Activated CD4-positive, alpha-beta T cell treated with anti-CD3 and anti-CD28 coated beads, Interleukin-10, Interleukin-2, amounts not matched to agents 100 ng/mL and 50 ng/mL, durations not matched to agents 16 hours and 8 hours (primary cell): ENCODE measurements at regions not wholly inside any gene's neighbourhood (a gene's known extent, or its start where the extent isn't known, plus 50 kb on each side); places are given as distances from the start of the nearest gene placed in this dataset.
"Not testable (repeated sequence)": the region's sequence is repeated elsewhere in the genome, so short reads cannot be mapped to it uniquely, and the experiment has no call there.

ENCODE experiments used
- DNase-seq: peaks from one replicate; pipeline ENCODE4 v3.0.0-alpha.2; 2020

- DNase-seq = not testable (repeated sequence)
Measured at GRCh38 chr22:22052548-22053139, 70.1 kb upstream of the TOP3B start.

- DNase-seq = not testable (repeated sequence)
Measured at GRCh38 chr22:22051032-22051431, 68.4 kb upstream of the TOP3B start.

GRCh38 chr22:22050141-22050775 is 67.7 kb upstream of the TOP3B start:
- DNase-seq = no peak

- DNase-seq = no peak
Measured at GRCh38 chr22:22049684-22050083, 67.1 kb upstream of the TOP3B start.

GRCh38 chr22:22048981-22049531 is 66.5 kb upstream of the TOP3B start:
- no peak for DNase-seq

GRCh38 chr22:22048318-22048942 is 65.8 kb upstream of the TOP3B start:
- DNase-seq = no peak

GRCh38 chr22:22047776-22048175 is 65.2 kb upstream of the TOP3B start:
- no peak for DNase-seq

GRCh38 chr22:22047266-22047665 is 64.7 kb upstream of the TOP3B start:
- no peak for DNase-seq

GRCh38 chr22:22046370-22046769 is 63.8 kb upstream of the TOP3B start:
- DNase-seq = no peak

- DNase-seq = no peak
Measured at GRCh38 chr22:22045571-22046335, 63.2 kb upstream of the TOP3B start.

GRCh38 chr22:22044153-22044552 is 61.6 kb upstream of the TOP3B start:
- DNase-seq = no peak

GRCh38 chr22:22043296-22044078 is 60.9 kb upstream of the TOP3B start:
- DNase-seq = no peak

- no peak for DNase-seq
Measured at GRCh38 chr22:22042599-22043295, 60.2 kb upstream of the TOP3B start.

- no peak for DNase-seq
Measured at GRCh38 chr22:22042009-22042408, 59.4 kb upstream of the TOP3B start.

- DNase-seq = no peak
Measured at GRCh38 chr22:22040908-22041307, 58.3 kb upstream of the TOP3B start.

- no peak for DNase-seq
Measured at GRCh38 chr22:22040472-22040871, 57.9 kb upstream of the TOP3B start.

- no peak for DNase-seq
Measured at GRCh38 chr22:22039286-22040074, 56.9 kb upstream of the TOP3B start.

- no peak for DNase-seq
Measured at GRCh38 chr22:22038178-22038880, 55.7 kb upstream of the TOP3B start.

GRCh38 chr22:22037740-22038139 is 55.2 kb upstream of the TOP3B start:
- DNase-seq = no peak

GRCh38 chr22:22037229-22037628 is 54.6 kb upstream of the TOP3B start:
- no peak for DNase-seq
